SIG-M5 (cell line): ENCODE measurements at regions not wholly inside any gene's neighbourhood (a gene's known extent, or its start where the extent isn't known, plus 50 kb on each side); places are given as distances from the start of the nearest gene placed in this dataset.

ENCODE experiments used
- DNase-seq: peaks from one replicate; lab custom pipeline; 2025; lab: John Stamatoyannopoulos, UW

GRCh38 chr1:191892716-191893115 is 265.5 kb upstream of the RGS18 start:
- DNase-seq, result no peak

- no peak for DNase-seq
Observed at GRCh38 chr1:191895049-191895448, 263.2 kb upstream of the RGS18 start.

GRCh38 chr1:191895462-191896058 is 262.7 kb upstream of the RGS18 start:
- no peak for DNase-seq

GRCh38 chr1:191897134-191897533 is 261.1 kb upstream of the RGS18 start:
- no peak for DNase-seq

GRCh38 chr1:191901651-191902050 is 256.6 kb upstream of the RGS18 start:
- DNase-seq, result no peak

GRCh38 chr1:191904991-191905390 is 253.3 kb upstream of the RGS18 start:
- no peak for DNase-seq

GRCh38 chr1:191905781-191906180 is 252.5 kb upstream of the RGS18 start:
- DNase-seq, result no peak

DNA sequence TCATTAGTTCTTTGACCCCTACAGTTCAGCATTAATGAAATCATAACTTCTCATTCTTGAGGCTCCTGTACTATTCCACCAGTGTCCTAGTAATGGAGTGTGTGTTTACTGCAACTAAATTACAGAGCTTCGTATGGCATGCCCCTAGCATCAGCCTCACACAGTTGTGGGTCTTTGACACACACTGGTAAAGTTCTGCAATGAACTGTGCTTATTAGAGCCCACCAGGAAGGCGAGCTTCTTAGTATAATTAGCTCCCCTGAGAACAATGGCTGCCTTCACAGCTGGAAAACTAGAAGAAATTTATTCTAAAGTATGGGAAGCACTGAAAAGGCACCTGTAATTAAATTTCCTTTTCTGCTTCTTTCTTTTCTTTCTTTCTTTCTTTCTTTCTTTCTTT is 251.1 kb upstream of the RGS18 start:
- no peak for DNase-seq

DNA sequence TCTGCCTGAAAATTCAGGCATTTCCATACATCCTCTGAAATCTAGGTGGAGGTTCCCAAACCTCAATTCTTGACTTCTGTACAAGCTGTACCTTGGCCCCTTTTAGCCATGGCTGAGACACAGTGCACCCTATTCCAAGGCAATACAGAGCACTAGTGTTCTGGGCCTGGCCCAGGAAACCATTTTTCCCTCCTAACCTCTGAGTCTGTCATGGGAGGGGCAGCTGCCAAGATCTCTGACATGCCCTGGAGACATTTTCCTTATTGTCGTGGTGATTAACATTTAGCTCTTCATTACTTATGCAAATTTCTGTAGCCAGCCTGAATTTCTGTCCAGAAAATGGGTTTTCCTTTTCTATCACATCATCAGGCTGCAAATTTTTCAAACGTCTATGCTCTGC is 248.0 kb upstream of the RGS18 start:
- no peak for DNase-seq

DNA sequence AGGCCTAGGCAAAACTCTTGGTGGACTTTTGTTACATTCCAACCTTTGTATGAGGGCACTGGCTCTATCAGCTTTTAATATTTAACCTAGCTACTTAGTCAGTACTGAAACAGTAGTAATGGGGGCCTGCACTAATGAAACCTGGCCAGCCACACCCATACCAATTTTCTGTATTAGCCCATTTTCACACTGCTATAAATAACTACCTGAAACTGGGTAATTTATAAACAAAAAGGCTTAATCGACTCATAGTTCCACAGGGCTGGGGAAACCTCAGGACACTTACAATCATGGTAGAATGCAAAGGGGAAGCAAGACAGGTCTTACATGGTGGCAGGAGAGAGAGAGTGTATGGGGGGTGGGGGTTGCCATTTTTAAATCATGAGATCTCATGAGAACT is 245.7 kb upstream of the RGS18 start:
- no peak for DNase-seq

DNA sequence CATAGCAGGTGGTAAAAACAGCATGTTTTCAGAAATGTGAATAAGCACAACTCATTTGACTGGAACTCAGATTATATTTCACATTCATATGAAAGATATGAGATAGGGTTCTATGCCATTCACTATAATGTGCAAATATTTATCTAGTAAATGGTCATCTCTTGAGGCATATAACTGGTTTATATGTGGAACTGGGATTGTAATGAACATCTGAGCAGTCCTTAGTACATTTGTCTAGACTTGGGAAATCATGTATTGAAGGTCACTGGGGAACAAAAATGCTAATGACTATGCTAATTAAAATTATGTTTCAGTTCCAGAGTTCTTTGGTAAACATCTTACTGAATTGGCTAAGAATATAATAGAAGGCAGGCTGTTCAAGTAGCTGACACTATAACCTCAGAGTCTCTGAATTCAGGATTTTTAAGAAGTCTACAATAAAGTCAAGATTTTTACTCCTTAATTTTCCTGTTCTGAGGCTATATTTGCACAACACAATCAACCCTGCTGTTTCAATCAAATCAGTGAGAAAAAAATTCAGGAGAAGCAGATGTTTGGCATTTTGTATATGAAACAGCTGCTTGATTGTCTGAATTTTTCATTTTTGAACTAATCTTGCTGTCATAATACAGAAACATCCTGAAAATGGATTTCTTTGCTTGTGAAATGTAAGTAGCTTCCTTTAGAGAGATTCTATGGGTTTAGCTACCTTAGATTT is 244.8 kb upstream of the RGS18 start:
- DNase-seq, result no peak

GRCh38 chr1:191929383-191929782 is 228.9 kb upstream of the RGS18 start:
- DNase-seq, result no peak

- DNase-seq, result no peak
Observed at GRCh38 chr1:191943684-191944083, 214.6 kb upstream of the RGS18 start.

GRCh38 chr1:191953526-191953925 is 204.7 kb upstream of the RGS18 start:
- no peak for DNase-seq

GRCh38 chr1:191959856-191960255 is 198.4 kb upstream of the RGS18 start:
- no peak for DNase-seq

DNA sequence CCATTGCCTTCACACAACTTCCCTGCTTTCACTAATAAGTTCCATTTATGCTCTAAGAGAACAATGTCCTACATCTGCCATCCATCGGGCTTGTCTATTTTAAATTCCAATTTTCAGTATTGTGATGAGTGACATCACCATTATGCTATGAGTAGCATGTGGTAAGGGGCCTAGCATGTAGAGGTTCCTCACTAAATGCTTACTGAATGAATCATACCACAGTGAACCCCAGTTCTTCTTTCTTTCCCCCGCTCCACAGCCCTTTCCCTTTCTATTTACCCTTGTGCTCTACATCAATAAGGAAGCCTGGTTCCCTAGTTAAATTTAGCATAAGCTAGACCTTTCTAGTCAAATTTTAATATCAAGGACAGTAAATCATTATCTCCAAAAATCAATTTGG is 195.0 kb upstream of the RGS18 start:
- DNase-seq, result no peak

GRCh38 chr1:191963781-191964455 is 194.3 kb upstream of the RGS18 start:
- no peak for DNase-seq

DNA sequence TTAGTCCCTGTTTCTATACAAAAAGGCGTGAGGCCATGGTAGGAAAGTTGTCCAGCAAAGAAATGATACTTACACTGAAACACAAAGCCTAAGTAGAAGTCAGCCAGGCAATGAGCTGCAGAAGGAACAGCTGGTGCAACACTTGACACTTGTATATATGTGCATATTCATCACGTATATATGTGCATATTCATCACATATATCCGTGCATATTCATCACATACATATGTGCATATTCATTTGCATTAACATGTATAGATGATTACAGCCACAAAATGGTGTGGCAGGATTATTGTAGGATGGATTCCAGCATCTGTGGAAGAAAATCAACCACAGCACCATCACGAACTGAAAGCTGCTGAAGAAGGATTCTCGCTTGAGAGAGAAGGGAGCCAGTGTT is 189.0 kb upstream of the RGS18 start:
- no peak for DNase-seq

- no peak for DNase-seq
Observed at GRCh38 chr1:191970116-191970515, 188.1 kb upstream of the RGS18 start.

GRCh38 chr1:191971447-191971846 is 186.8 kb upstream of the RGS18 start:
- DNase-seq, result no peak

DNA sequence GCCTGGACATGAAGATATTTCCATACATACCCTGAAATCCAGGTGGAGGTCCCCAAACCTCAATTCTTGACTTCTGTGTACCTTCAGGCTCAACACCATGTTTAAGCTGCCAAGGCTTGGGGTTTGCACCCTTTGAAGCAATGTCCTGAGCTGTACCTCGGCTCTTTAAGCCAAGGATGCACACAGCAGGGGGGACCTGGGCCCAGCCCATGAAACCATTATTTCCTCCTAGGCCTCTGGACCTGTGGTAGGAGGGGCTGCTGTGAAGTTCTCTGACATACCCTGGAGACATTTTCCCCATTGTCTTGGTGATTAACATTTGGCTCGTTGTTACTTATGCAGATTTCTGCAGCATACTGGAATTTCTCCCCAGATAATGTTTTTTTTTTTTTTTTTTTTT is 184.3 kb upstream of the RGS18 start:
- no peak for DNase-seq

DNA sequence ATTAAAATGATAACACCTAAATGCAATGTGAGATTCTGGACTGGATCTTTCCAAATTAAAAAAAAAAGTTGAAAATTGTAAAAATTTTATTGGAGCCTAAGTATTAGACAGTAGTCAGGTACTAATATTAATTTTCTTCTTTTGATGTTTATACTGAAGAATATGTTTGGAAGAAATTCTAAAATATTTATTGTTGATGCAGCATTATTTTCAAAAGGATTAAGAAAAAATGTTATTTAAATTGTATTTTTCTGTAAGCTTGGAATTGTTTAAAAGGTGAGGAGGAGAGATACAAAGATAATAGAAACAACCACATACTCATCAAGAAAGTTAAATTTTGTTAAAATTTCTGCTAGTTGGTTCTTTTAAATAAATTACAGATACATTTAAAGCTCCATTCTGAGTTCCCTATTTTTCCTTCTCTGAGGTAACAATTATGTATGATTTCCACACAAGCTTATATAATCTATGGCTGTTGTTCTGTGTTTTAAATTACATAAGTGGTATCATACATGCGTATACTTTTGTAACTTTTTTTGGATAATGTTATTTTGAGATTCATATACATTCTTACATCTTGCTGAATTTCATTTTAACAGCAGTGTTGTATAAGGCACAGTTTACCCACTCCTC is 180.3 kb upstream of the RGS18 start:
- no peak for DNase-seq

GRCh38 chr1:191984856-191985255 is 173.4 kb upstream of the RGS18 start:
- no peak for DNase-seq
